Breast epithelium (tissue), 4 donors: ENCODE measurements at regions not wholly inside any gene's neighbourhood (a gene's known extent, or its start where the extent isn't known, plus 50 kb on each side); places are given as distances from the start of the nearest gene placed in this dataset.
A peak's percentile ranks its signal among the peaks of the same experiment; 100 is the strongest.

Experiments
- DNase-seq, 2 donors: peaks; one replicate each; pipeline ENCODE4 v3.0.0-alpha.2; 2019; ENCODE audit warnings: low spot score in 2 of 2
- H3K27ac ChIP-seq, 2 donors: fragments of 200-600 bp; sonication (generic) in 1 of 2; one replicate each; pipeline ENCODE4 v1.5.1; 2016 to 2019; ENCODE audit warnings: mild to moderate bottlenecking in 1 of 2
- H3K27me3 ChIP-seq, 2 donors: fragments of 200-600 bp; sonication (generic) in 1 of 2; one replicate each; pipeline versions ENCODE4 v1.5.1 to v1.6.0; 2017 to 2019; ENCODE audit warnings: control low read depth in 1 of 2, mild to moderate bottlenecking in 1 of 2
- H3K36me3 ChIP-seq: fragments of 200-600 bp; one replicate; pipeline ENCODE4 v1.5.1; 2019
- H3K4me1 ChIP-seq, 2 donors: fragments of 200-600 bp; sonication (generic); one replicate each; pipeline ENCODE4 v1.5.1; 2016 to 2019; ENCODE audit warnings: control low read depth in 1 of 2
- H3K4me3 ChIP-seq, 3 donors: fragments of 200-600 bp; sonication (generic); 1 replicate in 2 of 3; 2 replicates in 1 of 3; pipeline ENCODE4 v1.5.1; 2016 to 2019; ENCODE audit warnings: mild to moderate bottlenecking in 3 of 3, moderate library complexity in 2 of 3
- H3K9me3 ChIP-seq, 2 donors: fragments of 200-600 bp; sonication (generic) in 1 of 2; one replicate each; pipeline ENCODE4 v1.5.1; 2016 to 2019; ENCODE audit warnings: control low read depth in 1 of 2
- POLR2A ChIP-seq: fragments of 450-650 bp; IDR thresholded peaks from one replicate; pipeline ENCODE4 v1.6.1; 2016; ENCODE audit warnings: antibody characterized with exemption, mild to moderate bottlenecking, moderate library complexity
- POLR2AphosphoS5 ChIP-seq, 3 donors: sonication (generic); formaldehyde crosslinking; IDR thresholded peaks; one replicate each; pipeline ENCODE4 v1.6.1; 2017; ENCODE audit warnings: antibody characterized with exemption in 3 of 3
- intact Hi-C: fragments of 100-400 bp; cut with DNase I; formaldehyde crosslinking; loops from one replicate; pipeline ENCODE4 v1.15.1; 2023; ENCODE audit warnings: low total_unique reads
- TF ChIP-seq, protein P1 (sequence below), 3 donors: fragments of 450-650 bp; IDR thresholded peaks; one replicate each; pipeline ENCODE4 v1.5.1; 2016 to 2017; ENCODE audit warnings: antibody characterized with exemption in 3 of 3, mild to moderate bottlenecking in 3 of 3, moderate library complexity in 3 of 3

DNA sequence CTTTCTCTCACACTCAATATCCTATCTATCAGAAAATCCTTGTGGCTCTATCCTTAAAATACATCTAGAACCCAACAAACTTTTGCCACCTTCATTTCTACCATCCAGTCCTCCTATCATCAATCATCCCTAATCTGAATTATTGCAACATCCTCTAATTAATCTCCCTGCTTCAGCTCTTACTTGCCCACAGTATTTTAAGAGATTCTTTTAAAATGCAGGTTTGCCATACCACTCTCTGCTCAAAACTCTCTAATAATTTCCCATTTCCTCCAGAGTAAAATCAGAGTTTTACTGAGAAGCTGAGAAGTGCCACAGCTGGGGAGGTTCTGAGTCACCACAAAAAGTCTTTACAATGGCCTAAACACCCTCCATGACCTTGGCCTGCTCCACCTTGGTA, 234.3 kb upstream of the ZPLD1 start:
- TF ChIP-seq POLR2AphosphoS5 (IDR thresholded peaks at IDR 0.05) (no peak), POLR2A (no peak)
- TF ChIP-seq, protein P1, sequence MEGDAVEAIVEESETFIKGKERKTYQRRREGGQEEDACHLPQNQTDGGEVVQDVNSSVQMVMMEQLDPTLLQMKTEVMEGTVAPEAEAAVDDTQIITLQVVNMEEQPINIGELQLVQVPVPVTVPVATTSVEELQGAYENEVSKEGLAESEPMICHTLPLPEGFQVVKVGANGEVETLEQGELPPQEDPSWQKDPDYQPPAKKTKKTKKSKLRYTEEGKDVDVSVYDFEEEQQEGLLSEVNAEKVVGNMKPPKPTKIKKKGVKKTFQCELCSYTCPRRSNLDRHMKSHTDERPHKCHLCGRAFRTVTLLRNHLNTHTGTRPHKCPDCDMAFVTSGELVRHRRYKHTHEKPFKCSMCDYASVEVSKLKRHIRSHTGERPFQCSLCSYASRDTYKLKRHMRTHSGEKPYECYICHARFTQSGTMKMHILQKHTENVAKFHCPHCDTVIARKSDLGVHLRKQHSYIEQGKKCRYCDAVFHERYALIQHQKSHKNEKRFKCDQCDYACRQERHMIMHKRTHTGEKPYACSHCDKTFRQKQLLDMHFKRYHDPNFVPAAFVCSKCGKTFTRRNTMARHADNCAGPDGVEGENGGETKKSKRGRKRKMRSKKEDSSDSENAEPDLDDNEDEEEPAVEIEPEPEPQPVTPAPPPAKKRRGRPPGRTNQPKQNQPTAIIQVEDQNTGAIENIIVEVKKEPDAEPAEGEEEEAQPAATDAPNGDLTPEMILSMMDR (IDR thresholded peaks at IDR 0.05), result no peak
- no peaks in the 10 kb centered on the region for H3K9me3 ChIP-seq

DNA sequence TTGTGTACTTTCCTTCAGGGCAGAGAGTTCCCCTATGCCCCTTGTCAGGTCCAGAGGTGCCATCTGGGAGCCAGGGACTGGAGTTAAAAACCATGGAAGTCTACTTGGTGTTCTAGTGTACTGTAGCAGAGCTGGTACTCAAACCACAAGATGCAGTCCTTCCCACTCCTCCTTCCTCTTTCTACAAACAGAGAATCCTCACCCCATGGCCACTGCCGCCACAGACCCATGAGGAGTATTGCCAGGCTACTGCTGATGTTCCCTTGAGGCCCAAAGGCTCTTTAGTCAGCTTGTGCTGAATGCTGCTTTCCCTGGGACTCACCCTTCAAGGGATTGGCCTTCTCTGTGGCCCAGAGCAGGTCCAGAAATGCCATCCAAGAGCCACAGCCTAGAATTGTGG, 229.2 kb upstream of the ZPLD1 start:
- Histone ChIP-seq H3K27ac (peak overlapping the region; percentile 49 to 68), H3K9me3 (no peaks in the 10 kb centered on the region), H3K36me3 (no peaks in the 10 kb centered on the region), H3K27me3 (no peaks in the 10 kb centered on the region), H3K4me1 (peaks cover 0 to 2% of the 10 kb centered on the region in 2 donors), H3K4me3 (no peak overlapping the region)
- intact Hi-C loops, result no loop called here
- no peak for DNase-seq
- TF ChIP-seq, protein P1 (IDR thresholded peaks at IDR 0.05), result no peak
- TF ChIP-seq POLR2A (no peak), POLR2AphosphoS5 (IDR thresholded peaks at IDR 0.05) (no peak)

More for the DNA sequence above, 234.3 kb upstream of the ZPLD1 start:
- Histone ChIP-seq H3K4me1 (no peaks in the 10 kb centered on the region), H3K27me3 (no peaks in the 10 kb centered on the region), H3K27ac (no peak overlapping the region), H3K4me3 (no peak overlapping the region), H3K36me3 (no peaks in the 10 kb centered on the region)
- no peak for DNase-seq
- intact Hi-C loops, result no loop called here

DNA sequence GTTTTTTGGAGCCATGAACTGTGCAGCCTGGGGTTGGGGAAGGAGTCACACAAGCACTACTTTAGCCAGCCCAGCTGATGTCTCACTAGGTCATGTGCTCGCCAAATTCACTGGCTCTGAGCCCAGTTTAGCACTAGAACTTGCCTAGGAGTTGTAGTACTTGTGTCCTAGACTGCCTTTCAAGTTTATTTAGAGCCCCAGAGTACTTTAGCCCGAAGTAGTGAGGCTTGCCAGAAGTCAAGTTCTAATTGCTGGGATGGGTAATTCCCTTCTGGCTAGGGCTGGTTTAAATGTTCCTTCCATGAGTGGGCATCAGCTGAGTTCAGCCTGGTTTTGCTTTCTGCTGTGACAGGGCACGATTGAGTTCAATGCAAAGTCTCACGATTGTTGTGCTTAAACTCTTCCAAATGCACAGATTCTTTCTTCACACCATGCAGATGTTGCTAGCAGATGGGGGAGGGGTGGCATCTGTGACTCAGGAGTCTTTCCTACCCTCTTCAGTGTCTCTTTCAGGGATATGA, 228.2 kb upstream of the ZPLD1 start:
- H3K9me3 ChIP-seq, result no peaks in the 10 kb centered on the region
- DNase-seq, result peak in 1 of 2 donors; percentile 63
- no peaks in the 10 kb centered on the region for H3K36me3 ChIP-seq
- H3K4me3 ChIP-seq, result no peak overlapping the region
- H3K27ac ChIP-seq, result peak overlapping the region; percentile 49 to 68
- H3K4me1 ChIP-seq, result peaks cover 0 to 2% of the 10 kb centered on the region in 2 donors
- intact Hi-C loops, result no loop called here
- no peaks in the 10 kb centered on the region for H3K27me3 ChIP-seq
- no peak for TF ChIP-seq POLR2AphosphoS5 (IDR thresholded peaks at IDR 0.05)
- TF ChIP-seq, protein P1 (IDR thresholded peaks at IDR 0.05), result no peak
- TF ChIP-seq POLR2A, result no peak

DNA sequence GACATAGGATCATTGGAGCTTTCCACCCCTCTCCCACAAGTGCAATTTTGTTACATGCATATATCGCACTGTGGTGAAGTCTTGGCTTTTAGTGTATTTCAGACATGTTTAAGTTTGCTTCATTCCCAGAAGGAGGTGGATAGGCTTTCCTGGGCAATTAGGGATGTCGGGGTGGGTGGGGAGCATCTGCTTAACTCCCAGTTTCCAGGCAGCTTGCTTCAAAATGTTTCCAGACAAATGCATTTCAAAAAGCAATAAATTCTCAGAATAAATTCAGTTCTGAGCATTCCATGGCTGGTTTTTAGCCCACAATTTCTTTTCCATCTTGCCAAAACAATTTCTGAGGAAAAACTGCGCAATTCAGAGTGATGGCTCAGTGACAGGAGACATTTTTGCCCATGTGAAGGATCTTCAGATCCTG, 227.7 kb upstream of the ZPLD1 start:
- no peak overlapping the region for H3K4me3 ChIP-seq
- peaks cover 0 to 2% of the 10 kb centered on the region in 2 donors for H3K4me1 ChIP-seq
- H3K27ac ChIP-seq, result peak overlapping the region; percentile 49 to 68
- no peaks in the 10 kb centered on the region for H3K9me3 ChIP-seq
- H3K27me3 ChIP-seq, result no peaks in the 10 kb centered on the region
- intact Hi-C loops, result no loop called here
- no peak for TF ChIP-seq POLR2A
- no peak for TF ChIP-seq POLR2AphosphoS5 (IDR thresholded peaks at IDR 0.05)
- TF ChIP-seq, protein P1 (IDR thresholded peaks at IDR 0.05), result no peak
- DNase-seq, result no peak
- H3K36me3 ChIP-seq, result no peaks in the 10 kb centered on the region

DNA sequence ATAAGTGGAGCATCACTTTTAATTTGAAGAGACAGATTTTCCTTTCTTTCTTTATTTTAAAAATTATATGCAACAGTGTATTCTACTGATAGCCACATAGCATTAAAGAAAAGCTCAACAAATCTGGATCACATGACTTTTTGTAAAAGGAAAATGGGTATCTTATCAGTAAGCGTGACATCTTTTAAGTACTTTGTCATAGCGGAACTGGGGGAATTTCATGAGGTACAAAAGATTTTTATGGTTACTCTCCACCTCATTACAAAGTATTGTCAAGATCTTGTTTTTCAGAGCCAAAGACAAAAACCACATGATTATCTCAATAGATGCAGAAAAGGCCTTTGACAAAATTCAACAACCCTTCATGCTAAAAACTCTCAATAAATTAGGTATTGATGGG, 219.6 kb upstream of the ZPLD1 start:
- Histone ChIP-seq H3K4me1 (no peaks in the 10 kb centered on the region), H3K27ac (no peak overlapping the region), H3K27me3 (no peaks in the 10 kb centered on the region), H3K9me3 (no peaks in the 10 kb centered on the region), H3K36me3 (no peaks in the 10 kb centered on the region), H3K4me3 (no peak overlapping the region)
- intact Hi-C loops, result no loop called here
- TF ChIP-seq, protein P1 (IDR thresholded peaks at IDR 0.05), result no peak
- TF ChIP-seq POLR2A (no peak), POLR2AphosphoS5 (IDR thresholded peaks at IDR 0.05) (no peak)
- no peak for DNase-seq
